ENCODE measurements at regions not wholly inside any gene's neighbourhood (a gene's known extent, or its start where the extent isn't known, plus 50 kb on each side); places are given as distances from the start of the nearest gene placed in this dataset.

DNA sequence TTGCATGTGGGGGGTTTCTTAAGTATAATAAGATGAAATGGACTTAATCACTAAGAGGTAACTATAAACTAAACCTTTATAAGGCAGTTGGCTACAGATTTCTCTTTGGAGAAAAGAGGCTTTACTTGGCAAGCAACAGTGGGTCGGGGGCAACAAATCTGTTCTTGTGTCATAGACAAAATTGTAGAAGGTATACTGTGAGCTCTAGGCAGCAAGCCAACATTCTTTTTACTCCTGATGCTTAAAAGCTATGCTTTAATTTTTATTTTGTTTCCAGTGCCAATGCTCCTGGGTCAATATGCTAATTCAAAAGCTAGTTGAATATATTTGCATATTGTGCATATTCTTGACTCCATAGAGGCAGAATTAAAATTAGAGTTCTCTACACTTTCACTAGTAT, 495.4 kb downstream of the BTBD3 start:
- H3K4me3 ChIP-seq, result no peak overlapping the region
- no TSS peak for BruUV-seq (replicated peaks)
- TF ChIP-seq, protein P1, sequence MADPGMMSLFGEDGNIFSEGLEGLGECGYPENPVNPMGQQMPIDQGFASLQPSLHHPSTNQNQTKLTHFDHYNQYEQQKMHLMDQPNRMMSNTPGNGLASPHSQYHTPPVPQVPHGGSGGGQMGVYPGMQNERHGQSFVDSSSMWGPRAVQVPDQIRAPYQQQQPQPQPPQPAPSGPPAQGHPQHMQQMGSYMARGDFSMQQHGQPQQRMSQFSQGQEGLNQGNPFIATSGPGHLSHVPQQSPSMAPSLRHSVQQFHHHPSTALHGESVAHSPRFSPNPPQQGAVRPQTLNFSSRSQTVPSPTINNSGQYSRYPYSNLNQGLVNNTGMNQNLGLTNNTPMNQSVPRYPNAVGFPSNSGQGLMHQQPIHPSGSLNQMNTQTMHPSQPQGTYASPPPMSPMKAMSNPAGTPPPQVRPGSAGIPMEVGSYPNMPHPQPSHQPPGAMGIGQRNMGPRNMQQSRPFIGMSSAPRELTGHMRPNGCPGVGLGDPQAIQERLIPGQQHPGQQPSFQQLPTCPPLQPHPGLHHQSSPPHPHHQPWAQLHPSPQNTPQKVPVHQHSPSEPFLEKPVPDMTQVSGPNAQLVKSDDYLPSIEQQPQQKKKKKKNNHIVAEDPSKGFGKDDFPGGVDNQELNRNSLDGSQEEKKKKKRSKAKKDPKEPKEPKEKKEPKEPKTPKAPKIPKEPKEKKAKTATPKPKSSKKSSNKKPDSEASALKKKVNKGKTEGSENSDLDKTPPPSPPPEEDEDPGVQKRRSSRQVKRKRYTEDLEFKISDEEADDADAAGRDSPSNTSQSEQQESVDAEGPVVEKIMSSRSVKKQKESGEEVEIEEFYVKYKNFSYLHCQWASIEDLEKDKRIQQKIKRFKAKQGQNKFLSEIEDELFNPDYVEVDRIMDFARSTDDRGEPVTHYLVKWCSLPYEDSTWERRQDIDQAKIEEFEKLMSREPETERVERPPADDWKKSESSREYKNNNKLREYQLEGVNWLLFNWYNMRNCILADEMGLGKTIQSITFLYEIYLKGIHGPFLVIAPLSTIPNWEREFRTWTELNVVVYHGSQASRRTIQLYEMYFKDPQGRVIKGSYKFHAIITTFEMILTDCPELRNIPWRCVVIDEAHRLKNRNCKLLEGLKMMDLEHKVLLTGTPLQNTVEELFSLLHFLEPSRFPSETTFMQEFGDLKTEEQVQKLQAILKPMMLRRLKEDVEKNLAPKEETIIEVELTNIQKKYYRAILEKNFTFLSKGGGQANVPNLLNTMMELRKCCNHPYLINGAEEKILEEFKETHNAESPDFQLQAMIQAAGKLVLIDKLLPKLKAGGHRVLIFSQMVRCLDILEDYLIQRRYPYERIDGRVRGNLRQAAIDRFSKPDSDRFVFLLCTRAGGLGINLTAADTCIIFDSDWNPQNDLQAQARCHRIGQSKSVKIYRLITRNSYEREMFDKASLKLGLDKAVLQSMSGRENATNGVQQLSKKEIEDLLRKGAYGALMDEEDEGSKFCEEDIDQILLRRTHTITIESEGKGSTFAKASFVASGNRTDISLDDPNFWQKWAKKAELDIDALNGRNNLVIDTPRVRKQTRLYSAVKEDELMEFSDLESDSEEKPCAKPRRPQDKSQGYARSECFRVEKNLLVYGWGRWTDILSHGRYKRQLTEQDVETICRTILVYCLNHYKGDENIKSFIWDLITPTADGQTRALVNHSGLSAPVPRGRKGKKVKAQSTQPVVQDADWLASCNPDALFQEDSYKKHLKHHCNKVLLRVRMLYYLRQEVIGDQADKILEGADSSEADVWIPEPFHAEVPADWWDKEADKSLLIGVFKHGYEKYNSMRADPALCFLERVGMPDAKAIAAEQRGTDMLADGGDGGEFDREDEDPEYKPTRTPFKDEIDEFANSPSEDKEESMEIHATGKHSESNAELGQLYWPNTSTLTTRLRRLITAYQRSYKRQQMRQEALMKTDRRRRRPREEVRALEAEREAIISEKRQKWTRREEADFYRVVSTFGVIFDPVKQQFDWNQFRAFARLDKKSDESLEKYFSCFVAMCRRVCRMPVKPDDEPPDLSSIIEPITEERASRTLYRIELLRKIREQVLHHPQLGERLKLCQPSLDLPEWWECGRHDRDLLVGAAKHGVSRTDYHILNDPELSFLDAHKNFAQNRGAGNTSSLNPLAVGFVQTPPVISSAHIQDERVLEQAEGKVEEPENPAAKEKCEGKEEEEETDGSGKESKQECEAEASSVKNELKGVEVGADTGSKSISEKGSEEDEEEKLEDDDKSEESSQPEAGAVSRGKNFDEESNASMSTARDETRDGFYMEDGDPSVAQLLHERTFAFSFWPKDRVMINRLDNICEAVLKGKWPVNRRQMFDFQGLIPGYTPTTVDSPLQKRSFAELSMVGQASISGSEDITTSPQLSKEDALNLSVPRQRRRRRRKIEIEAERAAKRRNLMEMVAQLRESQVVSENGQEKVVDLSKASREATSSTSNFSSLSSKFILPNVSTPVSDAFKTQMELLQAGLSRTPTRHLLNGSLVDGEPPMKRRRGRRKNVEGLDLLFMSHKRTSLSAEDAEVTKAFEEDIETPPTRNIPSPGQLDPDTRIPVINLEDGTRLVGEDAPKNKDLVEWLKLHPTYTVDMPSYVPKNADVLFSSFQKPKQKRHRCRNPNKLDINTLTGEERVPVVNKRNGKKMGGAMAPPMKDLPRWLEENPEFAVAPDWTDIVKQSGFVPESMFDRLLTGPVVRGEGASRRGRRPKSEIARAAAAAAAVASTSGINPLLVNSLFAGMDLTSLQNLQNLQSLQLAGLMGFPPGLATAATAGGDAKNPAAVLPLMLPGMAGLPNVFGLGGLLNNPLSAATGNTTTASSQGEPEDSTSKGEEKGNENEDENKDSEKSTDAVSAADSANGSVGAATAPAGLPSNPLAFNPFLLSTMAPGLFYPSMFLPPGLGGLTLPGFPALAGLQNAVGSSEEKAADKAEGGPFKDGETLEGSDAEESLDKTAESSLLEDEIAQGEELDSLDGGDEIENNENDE (IDR thresholded peaks at IDR 0.05; ENCODE audit: low read depth, low read length), result no peak
- TF ChIP-seq CSDE1 (IDR thresholded peaks at IDR 0.05) (no peak), HOXB6 (CRISPR knock-in tag; IDR thresholded peaks at IDR 0.05; ENCODE audit: borderline replicate concordance) (no peak), ZNF766 (CRISPR knock-in tag; conservative IDR thresholded peaks at IDR 0.05) (no peak)
- H3K27ac ChIP-seq (ENCODE audit: extremely low read depth, low read depth, low read length), result no peak overlapping the region
- H3K9me1 ChIP-seq (ENCODE audit: control insufficient read depth, insufficient read depth, low read length), result no peaks in the 10 kb centered on the region
- H2AFZ ChIP-seq (ENCODE audit: low read depth, low read length), result no peak overlapping the region
- no peak overlapping the region for H3K9ac ChIP-seq (ENCODE audit: insufficient read depth in 1 of 2, low read depth in 2 of 2, low read length in 2 of 2)
- H3K9me3 ChIP-seq (replicated peaks; ENCODE audit: control insufficient read depth, insufficient read depth, low read depth, low read length), result no peaks in the 10 kb centered on the region
- DNase-seq (ENCODE audit: extremely low read depth in 1 of 4, low spot score in 3 of 4), result no peak
- no peaks in the 10 kb centered on the region for H3K4me1 ChIP-seq (replicated peaks in 1 of 2; ENCODE audit: control insufficient read depth in 2 of 2, insufficient read depth in 2 of 2, low read length in 2 of 2)
- ATAC-seq, result no peak
- H3K27me3 ChIP-seq (ENCODE audit: control insufficient read depth in 2 of 2, insufficient read depth in 2 of 2, low read length in 2 of 2), result no peaks in the 10 kb centered on the region
- in situ Hi-C loops (cut with MboI), result no loop called here
- ChIA-PET CTCF (ENCODE audit: low intra/inter-chr PET ratio) (no interaction called here), POLR2A (no interaction called here)
- H3K36me3 ChIP-seq (ENCODE audit: control insufficient read depth, insufficient read depth, low read length), result no peaks in the 10 kb centered on the region
- WGBS (ENCODE audit: insufficient coverage, low coverage, missing lambda C conversion rate), result 0% methylated on average over 1 of the region's 1 CpG
- intact Hi-C loops (cut with micrococcal nuclease), result no loop called here
- FAIRE-seq, result no peak
- H3K79me2 ChIP-seq (ENCODE audit: control insufficient read depth, insufficient read depth, low read length), result no peaks in the 10 kb centered on the region
- H3K4me2 ChIP-seq (ENCODE audit: insufficient read depth, low read length), result no peak overlapping the region
- H4K20me1 ChIP-seq (replicated peaks; ENCODE audit: control insufficient read depth, insufficient read depth, low read length), result no peaks in the 10 kb centered on the region
